Activated naive CD4-positive, alpha-beta T cell treated with anti-CD3 and anti-CD28 coated beads, Interleukin-2, amount 10 ng/mL, durations not matched to agents 7 days and 5 days (primary cell): ENCODE measurements at regions not wholly inside any gene's neighbourhood (a gene's known extent, or its start where the extent isn't known, plus 50 kb on each side); places are given as distances from the start of the nearest gene placed in this dataset.

ENCODE experiments used
- CTCF ChIA-PET: fragments of 350-600 bp; sonication (Branson Sonifier 250); formaldehyde crosslinking; loops from one replicate; lab custom pipeline; 2021; ENCODE audit warnings: antibody characterized with exemption; lab: Charles Lee
- DNase-seq: peaks from one replicate; pipeline ENCODE4 v3.0.0-alpha.2; 2020
- H3K27ac Mint-ChIP-seq: one replicate; pipeline ENCODE4 v1.8.0; 2021; ENCODE audit warnings: mild to moderate bottlenecking, moderate library complexity, mixed read lengths
- H3K27me3 Mint-ChIP-seq: one replicate; pipeline ENCODE4 v1.8.0; 2021; ENCODE audit warnings: mild to moderate bottlenecking, mixed read lengths
- H3K36me3 Mint-ChIP-seq: one replicate; pipeline ENCODE4 v1.8.0; 2021; ENCODE audit warnings: mixed read lengths
- H3K4me1 Mint-ChIP-seq: one replicate; pipeline ENCODE4 v1.8.0; 2021; ENCODE audit warnings: mixed read lengths
- H3K4me3 Mint-ChIP-seq: one replicate; pipeline ENCODE4 v1.8.0; 2021; ENCODE audit warnings: mild to moderate bottlenecking, moderate library complexity, mixed read lengths
- H3K9me3 Mint-ChIP-seq: one replicate; pipeline ENCODE4 v1.8.0; 2021; ENCODE audit warnings: mixed read lengths

DNA sequence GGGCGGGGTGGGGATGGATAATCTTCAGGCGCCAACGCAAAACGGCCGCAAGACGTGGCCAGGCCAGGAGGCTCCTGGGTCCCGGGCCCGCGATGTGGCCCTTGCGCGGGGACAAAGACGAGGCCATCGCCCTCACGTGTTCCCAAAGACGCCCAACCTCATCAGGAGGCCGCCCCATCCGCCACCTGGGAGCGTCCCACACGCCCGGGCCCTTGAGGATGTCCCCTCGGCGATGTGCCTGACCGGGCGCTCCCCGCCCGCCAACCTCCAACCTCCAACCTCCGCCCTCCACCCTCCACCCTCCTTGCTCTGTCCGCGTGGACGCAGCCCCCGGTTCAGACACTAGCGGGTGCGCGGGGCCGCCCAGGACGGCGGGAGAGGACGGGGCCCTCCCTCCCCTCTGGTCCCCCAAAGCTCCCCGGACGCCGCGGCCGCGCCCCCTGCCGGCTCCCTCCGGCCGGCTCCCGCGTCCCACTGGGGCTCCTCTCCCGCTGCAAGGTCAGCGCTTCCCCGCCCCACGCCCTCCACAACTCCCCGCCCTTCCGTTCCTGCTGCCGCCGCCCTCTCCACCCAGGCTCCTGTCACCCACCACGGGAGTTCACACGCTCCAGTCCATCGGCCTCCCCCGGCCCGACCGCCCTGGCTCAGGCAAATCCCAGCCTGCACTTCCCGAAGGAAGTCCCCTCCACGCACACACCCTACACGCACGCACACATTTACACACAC is 250.8 kb upstream of the RPL38 start:
- Mint-ChIP-seq H3K27ac (no peak overlapping the region), H3K27me3 (peaks cover 11% of the 10 kb centered on the region), H3K4me3 (no peak overlapping the region), H3K36me3 (no peaks in the 10 kb centered on the region), H3K4me1 (no peaks in the 10 kb centered on the region), H3K9me3 (no peaks in the 10 kb centered on the region)
- CTCF ChIA-PET, result no interaction called here
- DNase-seq, result peak; percentile 59

- H3K9me3 Mint-ChIP-seq, result no peaks in the 10 kb centered on the region
- DNase-seq, result no peak
- H3K4me3 Mint-ChIP-seq, result no peak overlapping the region
- H3K27ac Mint-ChIP-seq, result no peak overlapping the region
- no peaks in the 10 kb centered on the region for H3K4me1 Mint-ChIP-seq
- CTCF ChIA-PET, result no interaction called here
- H3K36me3 Mint-ChIP-seq, result no peaks in the 10 kb centered on the region
- peaks cover 9% of the 10 kb centered on the region for H3K27me3 Mint-ChIP-seq
Observed at GRCh38 chr17:73953206-73954033, 250.1 kb upstream of the RPL38 start.

- CTCF ChIA-PET, result interaction anchor here (0.8 to 1.4 kb wide), 2 partner anchors 222 to 524 kb away, joined by 4 to 5 read pairs; no protein-coding TSS in a partner anchor
Observed at GRCh38 chr17:73954951-73955350, 248.5 kb upstream of the RPL38 start.

GRCh38 chr17:73955616-73956015 is 247.9 kb upstream of the RPL38 start:
- DNase-seq, result no peak
- Mint-ChIP-seq H3K36me3 (no peaks in the 10 kb centered on the region), H3K4me3 (no peak overlapping the region), H3K4me1 (no peaks in the 10 kb centered on the region), H3K27ac (no peak overlapping the region), H3K9me3 (peaks cover 5% of the 10 kb centered on the region), H3K27me3 (peaks cover 20% of the 10 kb centered on the region)
- CTCF ChIA-PET, result interaction anchor here (1.4 to 2.5 kb wide), 2 partner anchors 525 to 526 kb away, joined by 5 to 9 read pairs; no protein-coding TSS in a partner anchor

More at GRCh38 chr17:73954951-73955350, 248.5 kb upstream of the RPL38 start:
- Mint-ChIP-seq H3K4me3 (no peak overlapping the region), H3K27me3 (peaks cover 14% of the 10 kb centered on the region), H3K9me3 (peaks cover 2% of the 10 kb centered on the region), H3K36me3 (no peaks in the 10 kb centered on the region), H3K4me1 (no peaks in the 10 kb centered on the region), H3K27ac (no peak overlapping the region)
- DNase-seq, result no peak

- no peak for DNase-seq
- peaks cover 25% of the 10 kb centered on the region for H3K27me3 Mint-ChIP-seq
- no peaks in the 10 kb centered on the region for H3K4me1 Mint-ChIP-seq
- H3K4me3 Mint-ChIP-seq, result no peak overlapping the region
- H3K27ac Mint-ChIP-seq, result no peak overlapping the region
- H3K36me3 Mint-ChIP-seq, result no peaks in the 10 kb centered on the region
- CTCF ChIA-PET, result interaction anchor here (1.4 to 2.5 kb wide), 2 partner anchors 525 to 527 kb away, joined by 3 to 9 read pairs; no protein-coding TSS in a partner anchor
- H3K9me3 Mint-ChIP-seq, result peaks cover 5% of the 10 kb centered on the region
Observed at GRCh38 chr17:73956169-73956568, 247.3 kb upstream of the RPL38 start.

DNA sequence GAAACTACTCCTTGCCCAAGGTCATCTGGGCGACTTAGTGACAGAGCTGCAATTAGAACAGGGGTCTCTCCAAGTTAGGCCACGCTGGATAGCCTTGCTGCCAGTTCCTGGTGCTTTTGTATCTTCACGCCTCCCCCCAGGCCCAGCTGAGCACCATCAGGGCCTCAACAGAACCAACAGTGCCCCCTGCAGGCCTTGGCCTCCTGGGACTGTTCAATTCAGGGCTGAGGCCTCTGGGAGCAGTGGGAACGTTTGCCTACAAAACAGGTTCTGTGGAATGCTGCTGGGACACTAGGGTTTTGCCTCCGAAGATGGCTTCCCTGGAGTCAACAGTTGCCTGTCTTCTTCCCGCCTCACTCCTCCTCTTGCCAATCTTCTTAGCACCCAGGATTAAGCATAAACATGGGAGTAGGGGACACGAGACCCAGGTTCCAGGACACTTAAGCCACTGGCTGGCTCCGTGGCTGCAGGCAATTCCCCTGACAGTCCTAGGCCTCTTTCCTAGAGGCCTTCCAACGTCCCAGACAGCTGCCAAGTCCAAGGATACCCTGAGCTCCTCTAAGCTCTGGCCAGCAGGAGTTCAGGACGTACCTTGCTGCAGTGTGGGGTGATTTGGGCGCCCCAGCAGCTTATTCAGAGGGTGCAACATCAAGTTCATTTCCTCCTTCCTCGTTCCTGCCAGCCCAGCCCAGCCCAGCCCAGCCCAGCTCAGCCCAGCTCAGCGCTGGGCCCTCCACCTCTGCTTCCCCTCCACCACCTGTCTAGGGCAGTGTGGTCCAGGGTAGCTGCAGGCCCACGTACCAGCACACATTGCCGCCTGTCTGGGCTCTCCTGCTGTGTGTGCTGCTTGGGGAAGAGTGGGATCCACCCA is 246.6 kb upstream of the RPL38 start:
- no peaks in the 10 kb centered on the region for H3K4me1 Mint-ChIP-seq
- CTCF ChIA-PET, result interaction anchor here (1.4 to 2.5 kb wide), 2 partner anchors 526 to 527 kb away, joined by 3 to 9 read pairs; no protein-coding TSS in a partner anchor
- peaks cover 28% of the 10 kb centered on the region for H3K27me3 Mint-ChIP-seq
- peaks cover 5% of the 10 kb centered on the region for H3K9me3 Mint-ChIP-seq
- no peaks in the 10 kb centered on the region for H3K36me3 Mint-ChIP-seq
- peak; percentile 72 for DNase-seq
- no peak overlapping the region for H3K27ac Mint-ChIP-seq
- H3K4me3 Mint-ChIP-seq, result no peak overlapping the region

GRCh38 chr17:73957564-73957963 is 245.9 kb upstream of the RPL38 start:
- Mint-ChIP-seq H3K36me3 (no peaks in the 10 kb centered on the region), H3K27me3 (peaks cover 28% of the 10 kb centered on the region), H3K4me1 (no peaks in the 10 kb centered on the region), H3K27ac (no peak overlapping the region), H3K4me3 (no peak overlapping the region), H3K9me3 (peaks cover 5% of the 10 kb centered on the region)
- CTCF ChIA-PET, result interaction anchor here (1.4 to 2.5 kb wide), 2 partner anchors 526 to 528 kb away, joined by 3 to 9 read pairs; no protein-coding TSS in a partner anchor
- DNase-seq, result no peak

DNA sequence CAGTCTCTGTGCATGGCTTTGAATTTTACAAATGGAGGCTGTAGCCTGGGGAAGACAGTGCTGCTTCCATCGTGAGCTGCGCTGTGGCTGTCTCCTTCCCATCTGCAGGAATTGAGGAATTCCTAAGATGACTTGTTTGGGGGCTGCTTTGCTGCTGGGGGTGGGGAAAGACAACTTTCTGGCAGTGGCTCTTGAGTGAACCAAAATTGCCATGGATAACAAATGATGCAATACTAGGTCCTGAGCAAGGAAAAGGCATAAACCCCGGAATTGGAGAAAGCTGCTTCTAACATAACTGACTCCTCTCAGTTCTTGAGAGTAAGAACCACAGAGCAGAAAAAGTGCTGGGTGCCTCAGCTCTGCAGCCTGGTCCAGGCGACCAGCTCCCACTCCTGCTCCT is 245.0 kb upstream of the RPL38 start:
- DNase-seq, result no peak
- Mint-ChIP-seq H3K4me1 (no peaks in the 10 kb centered on the region), H3K27ac (no peak overlapping the region), H3K4me3 (no peak overlapping the region), H3K27me3 (peaks cover 28% of the 10 kb centered on the region), H3K9me3 (peaks cover 5% of the 10 kb centered on the region), H3K36me3 (no peaks in the 10 kb centered on the region)
- CTCF ChIA-PET, result interaction anchor here (0.9 kb wide), 1 partner anchor 51 kb away, joined by 3 read pairs; no protein-coding TSS in a partner anchor

DNA sequence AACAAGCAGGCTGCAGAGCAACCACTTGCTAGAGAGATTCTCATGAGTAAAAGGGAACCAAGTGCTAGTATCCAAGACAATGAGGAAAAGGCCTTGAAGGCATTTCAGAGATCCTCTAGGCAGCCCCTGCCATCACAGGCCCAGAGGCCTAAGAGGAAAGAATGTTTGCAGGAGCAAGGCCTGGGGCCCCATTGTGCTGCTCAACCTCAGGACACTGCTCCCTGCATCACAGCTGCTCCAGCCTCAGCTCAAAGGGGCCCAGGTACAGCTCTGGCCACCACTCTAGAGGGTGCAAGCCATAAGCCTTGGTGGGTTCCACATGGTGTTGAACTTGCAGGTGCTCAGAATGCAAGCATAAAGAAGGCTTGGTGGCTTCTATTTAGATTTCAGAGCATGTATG is 243.0 kb upstream of the RPL38 start:
- CTCF ChIA-PET, result no interaction called here

GRCh38 chr17:73962308-73962707 is 241.2 kb upstream of the RPL38 start:
- no peaks in the 10 kb centered on the region for H3K4me1 Mint-ChIP-seq
- no peak overlapping the region for H3K27ac Mint-ChIP-seq
- peaks cover 37% of the 10 kb centered on the region for H3K27me3 Mint-ChIP-seq
- H3K36me3 Mint-ChIP-seq, result no peaks in the 10 kb centered on the region
- peaks cover 5% of the 10 kb centered on the region for H3K9me3 Mint-ChIP-seq
- CTCF ChIA-PET, result no interaction called here
- no peak overlapping the region for H3K4me3 Mint-ChIP-seq
- no peak for DNase-seq

More for the DNA sequence above, 243.0 kb upstream of the RPL38 start:
- peaks cover 36% of the 10 kb centered on the region for H3K27me3 Mint-ChIP-seq
- H3K9me3 Mint-ChIP-seq, result peaks cover 5% of the 10 kb centered on the region
- no peak overlapping the region for H3K4me3 Mint-ChIP-seq
- H3K4me1 Mint-ChIP-seq, result no peaks in the 10 kb centered on the region
- H3K27ac Mint-ChIP-seq, result no peak overlapping the region
- H3K36me3 Mint-ChIP-seq, result no peaks in the 10 kb centered on the region
- DNase-seq, result no peak

DNA sequence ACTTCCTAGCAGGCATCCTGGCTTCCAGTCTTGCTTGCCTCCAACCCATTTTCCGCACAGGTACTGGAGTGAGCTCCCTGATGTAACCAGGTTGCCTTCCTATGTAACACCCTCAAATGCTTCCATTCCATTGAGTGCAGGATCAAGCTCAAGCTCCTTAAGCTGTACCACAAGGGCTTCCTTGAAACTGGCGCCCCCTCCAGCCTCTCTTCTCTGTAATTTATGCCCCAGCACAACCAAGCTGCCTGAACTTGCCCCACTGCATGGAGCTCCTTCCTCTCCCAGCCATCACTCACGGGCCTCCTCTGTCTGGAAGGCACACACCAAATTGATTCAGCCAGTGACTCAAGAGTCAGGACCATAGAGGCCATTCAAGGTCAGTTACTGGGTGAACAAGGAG is 234.8 kb upstream of the RPL38 start:
- Mint-ChIP-seq H3K27ac (no peak overlapping the region), H3K4me1 (no peaks in the 10 kb centered on the region), H3K36me3 (no peaks in the 10 kb centered on the region), H3K9me3 (no peaks in the 10 kb centered on the region), H3K4me3 (no peak overlapping the region), H3K27me3 (peaks cover 55% of the 10 kb centered on the region)
- DNase-seq, result no peak
- CTCF ChIA-PET, result no interaction called here

DNA sequence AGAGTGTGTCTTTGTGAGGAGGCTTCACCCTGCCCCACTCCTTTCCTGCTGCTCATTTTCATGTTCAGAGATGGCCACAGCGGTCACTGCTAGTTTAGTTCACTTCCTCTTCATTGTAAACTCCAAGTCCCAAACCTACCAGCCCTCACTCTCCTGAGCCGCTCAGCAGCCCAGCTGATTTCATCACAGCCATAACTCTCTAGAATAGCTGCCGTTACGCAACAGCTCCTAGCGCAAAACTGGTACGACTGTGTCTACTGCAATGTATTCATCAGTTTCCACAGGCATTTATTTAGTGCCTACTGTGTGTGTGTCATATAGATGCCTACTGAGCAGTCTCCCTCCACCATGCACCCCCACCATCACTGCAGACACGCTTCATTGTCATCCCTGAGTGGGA is 233.5 kb upstream of the RPL38 start:
- CTCF ChIA-PET, result no interaction called here

GRCh38 chr17:73971127-73971526 is 232.4 kb upstream of the RPL38 start:
- Mint-ChIP-seq H3K4me3 (no peak overlapping the region), H3K9me3 (no peaks in the 10 kb centered on the region), H3K4me1 (no peaks in the 10 kb centered on the region), H3K27ac (no peak overlapping the region), H3K27me3 (peaks cover 49% of the 10 kb centered on the region), H3K36me3 (no peaks in the 10 kb centered on the region)
- DNase-seq, result no peak
- CTCF ChIA-PET, result no interaction called here

More for the DNA sequence above, 233.5 kb upstream of the RPL38 start:
- Mint-ChIP-seq H3K36me3 (no peaks in the 10 kb centered on the region), H3K4me3 (no peak overlapping the region), H3K27ac (no peak overlapping the region), H3K27me3 (peaks cover 54% of the 10 kb centered on the region), H3K9me3 (no peaks in the 10 kb centered on the region), H3K4me1 (no peaks in the 10 kb centered on the region)
- DNase-seq, result no peak

- H3K27me3 Mint-ChIP-seq, result peaks cover 49% of the 10 kb centered on the region
- H3K27ac Mint-ChIP-seq, result no peak overlapping the region
- no peaks in the 10 kb centered on the region for H3K36me3 Mint-ChIP-seq
- H3K4me3 Mint-ChIP-seq, result no peak overlapping the region
- H3K4me1 Mint-ChIP-seq, result no peaks in the 10 kb centered on the region
- CTCF ChIA-PET, result no interaction called here
- DNase-seq, result no peak
- H3K9me3 Mint-ChIP-seq, result no peaks in the 10 kb centered on the region
Observed at GRCh38 chr17:73972056-73972455, 231.4 kb upstream of the RPL38 start.
